Inflammatory macrophage treated with lipopolysaccharide for 1 hour (primary cell): ENCODE measurements at regions not wholly inside any gene's neighbourhood (a gene's known extent, or its start where the extent isn't known, plus 50 kb on each side); places are given as distances from the start of the nearest gene placed in this dataset.
A peak's percentile ranks its signal among the peaks of the same experiment; 100 is the strongest.
"Not testable (repeated sequence)": the region's sequence is repeated elsewhere in the genome, so short reads cannot be mapped to it uniquely, and the experiment has no call there.

ENCODE experiments used
- DNase-seq, 2 donors: peaks; one replicate each; pipeline ENCODE4 v3.0.0-alpha.2; 2020 to 2022

DNA sequence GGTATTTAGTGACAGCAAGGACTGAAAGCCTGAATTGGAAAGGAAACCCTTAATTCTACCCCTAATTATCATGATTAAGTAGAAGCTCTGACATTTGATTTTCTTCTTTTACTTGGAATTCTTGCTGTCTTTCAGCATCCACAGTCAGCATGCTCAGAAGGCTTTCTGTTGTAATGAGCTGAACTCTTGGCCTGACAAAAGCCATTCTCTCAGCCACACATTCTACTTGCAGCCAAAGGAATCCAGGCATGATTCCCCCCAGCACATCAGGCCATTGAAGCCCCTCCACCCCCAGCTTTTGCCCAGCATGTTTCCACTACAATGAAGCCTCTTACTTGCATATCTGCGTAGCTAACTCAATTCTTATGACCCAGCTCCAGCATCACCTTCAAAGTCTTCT, 94.3 kb upstream of the FRMD4A start:
- DNase-seq: no peak

DNA sequence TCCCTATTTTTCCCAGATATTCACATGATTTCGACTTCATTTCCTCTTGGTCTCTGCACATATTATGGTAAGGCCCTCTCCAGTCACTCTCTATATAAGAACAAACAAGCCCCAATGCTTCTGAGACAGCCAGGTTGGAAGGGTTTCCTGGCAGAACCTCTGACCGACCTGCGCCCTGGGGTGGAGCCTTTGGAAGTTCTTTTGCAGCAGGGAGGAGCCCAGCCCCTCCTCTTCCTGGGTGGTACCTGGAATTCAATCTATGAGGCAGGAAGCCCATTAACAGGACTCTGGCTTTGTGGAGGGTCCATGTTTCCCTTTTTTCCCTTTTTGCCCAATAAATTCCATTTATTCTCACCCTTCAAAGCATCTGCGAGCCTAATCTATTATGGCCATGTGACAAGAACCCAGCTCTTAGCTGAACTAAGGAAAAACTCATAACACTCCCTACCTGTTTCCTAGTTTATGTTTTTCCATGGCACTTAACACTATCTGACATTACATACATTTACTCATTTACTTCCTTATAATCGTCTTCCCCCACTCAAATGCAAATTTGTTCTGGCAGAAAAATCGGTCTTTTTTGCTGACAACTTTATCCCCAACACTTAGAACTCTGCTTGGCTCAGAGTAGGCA, 92.5 kb upstream of the FRMD4A start:
- DNase-seq: no peak

DNA sequence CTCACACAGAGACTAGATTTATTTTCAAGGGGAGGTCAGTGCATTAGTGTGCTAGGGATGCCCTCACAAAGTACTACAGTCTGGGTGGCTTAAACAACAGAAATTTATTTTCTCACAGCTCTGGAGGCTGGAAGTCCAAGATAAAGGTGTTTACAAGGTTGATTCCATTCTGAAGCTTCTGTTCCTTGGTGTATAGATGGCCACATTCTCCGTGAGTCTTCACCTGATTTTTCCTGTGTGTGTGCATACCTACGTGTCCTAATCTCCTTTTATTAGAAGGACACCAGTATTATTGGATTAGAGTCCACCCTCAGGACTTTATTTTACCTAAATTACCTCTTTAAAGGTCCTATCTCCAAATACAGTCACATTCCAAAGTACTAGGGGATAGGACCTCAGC, 91.7 kb upstream of the FRMD4A start:
- DNase-seq: no peak

DNA sequence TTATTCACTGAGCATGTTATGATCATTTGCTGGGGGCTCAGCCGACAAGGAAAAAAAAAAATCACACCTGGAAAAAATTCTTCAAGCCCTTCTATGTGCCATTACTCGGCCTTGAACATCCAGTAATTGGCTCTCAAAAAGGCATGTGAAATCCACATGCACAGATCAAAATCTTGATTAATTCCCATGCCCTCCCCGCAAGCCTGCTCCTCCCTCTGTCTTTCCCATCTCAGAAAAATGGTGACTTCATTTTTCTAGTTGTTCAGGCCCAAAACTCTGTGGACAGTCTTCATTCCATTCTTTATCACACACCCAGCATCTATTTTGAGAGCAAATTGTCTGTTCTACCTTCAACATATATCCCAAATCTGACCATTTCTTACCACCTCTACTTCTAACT, 91.2 kb upstream of the FRMD4A start:
- DNase-seq: no peak

DNA sequence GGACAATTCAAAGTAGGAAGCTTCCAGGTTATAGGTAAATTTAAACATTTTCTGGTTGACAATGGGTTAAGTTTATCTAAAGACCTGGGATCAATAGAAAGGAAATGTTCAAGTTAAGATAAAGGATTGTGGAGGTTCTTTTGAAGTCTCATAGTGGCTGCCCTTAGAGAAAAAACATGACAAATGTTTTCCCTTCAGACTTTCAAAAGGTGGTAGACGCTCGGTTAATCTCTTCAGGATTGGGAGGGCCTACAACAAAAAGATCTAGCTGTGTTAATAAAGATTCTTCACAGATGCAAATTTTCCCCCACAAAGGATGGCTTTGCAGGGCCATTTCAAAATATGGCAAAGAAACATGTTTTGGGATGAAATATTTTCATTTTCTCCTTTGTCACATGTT, 86.6 kb upstream of the FRMD4A start:
- DNase-seq: not testable (repeated sequence)

DNA sequence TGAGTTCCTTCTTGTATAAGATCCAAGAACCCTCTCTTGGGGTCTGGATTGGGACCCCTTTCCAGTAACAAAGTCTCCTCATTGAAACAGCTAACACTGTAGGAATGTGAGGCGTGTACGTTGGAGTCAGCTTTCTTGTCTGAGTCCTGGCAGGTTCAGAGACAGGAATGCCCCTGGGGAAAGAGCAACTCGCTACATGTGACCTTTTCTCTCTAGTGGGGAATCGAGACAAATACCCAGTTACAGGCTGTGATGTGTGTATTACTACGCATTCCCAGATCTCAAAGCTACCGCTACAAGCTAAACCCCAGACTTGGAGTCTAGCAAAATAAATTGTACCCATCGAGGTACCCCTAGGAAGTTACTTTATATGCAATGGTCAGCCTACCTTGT, 85.6 kb upstream of the FRMD4A start:
- DNase-seq: no peak

DNA sequence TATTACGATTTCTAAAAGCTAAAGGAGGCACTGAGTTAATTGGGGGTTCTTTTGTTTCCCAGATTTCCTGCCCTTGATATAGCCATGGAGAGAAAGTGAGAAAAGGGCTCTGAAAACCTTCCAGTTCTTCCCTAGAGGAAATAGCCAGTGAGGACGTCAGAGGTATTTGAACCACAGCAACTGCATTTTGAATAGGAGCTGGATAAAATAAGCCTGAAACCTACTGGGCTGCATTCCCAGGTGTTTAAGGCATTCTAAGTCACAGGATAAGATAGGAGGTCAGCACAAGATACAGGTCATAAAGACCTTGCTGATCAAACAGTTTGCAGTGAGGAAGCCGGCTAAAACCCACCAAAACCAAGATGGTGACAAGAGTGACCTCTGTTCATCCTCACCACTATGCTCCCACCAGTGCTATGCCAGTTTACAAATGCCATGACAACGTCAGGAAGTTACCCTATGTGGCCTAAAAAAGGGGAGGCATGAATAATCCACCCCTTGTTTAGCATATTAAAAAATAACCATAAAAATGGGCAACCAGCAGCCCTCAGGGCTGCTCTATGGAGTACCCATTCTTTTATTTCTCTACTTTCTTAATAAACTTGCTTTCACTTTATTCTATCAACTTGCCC, 85.1 kb upstream of the FRMD4A start:
- DNase-seq: no peak

DNA sequence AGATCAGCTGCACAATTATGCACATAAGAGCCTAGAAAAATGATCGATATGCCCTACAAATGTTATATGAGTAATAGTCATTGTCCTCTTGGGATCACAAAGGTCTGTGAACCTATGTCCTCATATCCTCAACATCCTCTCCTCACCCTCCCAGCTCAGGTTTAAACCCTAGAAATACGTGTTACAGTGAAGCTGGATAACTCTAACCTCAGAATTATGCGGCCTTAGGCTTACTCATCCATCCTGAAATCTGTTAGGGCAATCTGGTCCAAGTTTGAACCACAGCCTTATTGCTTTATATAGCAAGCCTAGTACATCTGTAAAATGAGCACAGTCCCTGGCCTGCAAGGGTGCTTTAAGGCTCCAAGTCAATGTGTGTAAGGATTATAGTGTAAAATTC, 84.2 kb upstream of the FRMD4A start:
- no peak for DNase-seq

DNA sequence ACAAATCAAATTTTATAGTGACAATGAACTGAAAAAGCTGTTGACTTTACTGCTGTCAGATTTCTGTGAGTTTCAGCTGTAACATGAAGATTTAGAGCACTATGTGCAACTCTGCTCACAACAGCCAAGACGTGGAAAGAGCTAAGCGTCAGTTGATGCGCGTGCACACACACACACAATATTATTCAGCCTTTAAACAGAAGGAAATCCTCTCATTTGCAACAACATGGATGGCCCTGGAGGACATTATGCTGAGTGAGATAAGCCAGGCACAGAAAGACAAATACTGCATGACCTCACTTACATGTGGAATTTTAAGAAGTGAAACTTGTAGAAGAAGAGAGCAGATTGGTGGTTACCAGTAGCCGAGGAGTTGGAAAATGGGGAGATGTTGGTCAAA, 82.8 kb upstream of the FRMD4A start:
- peak; percentile 2 for DNase-seq

DNA sequence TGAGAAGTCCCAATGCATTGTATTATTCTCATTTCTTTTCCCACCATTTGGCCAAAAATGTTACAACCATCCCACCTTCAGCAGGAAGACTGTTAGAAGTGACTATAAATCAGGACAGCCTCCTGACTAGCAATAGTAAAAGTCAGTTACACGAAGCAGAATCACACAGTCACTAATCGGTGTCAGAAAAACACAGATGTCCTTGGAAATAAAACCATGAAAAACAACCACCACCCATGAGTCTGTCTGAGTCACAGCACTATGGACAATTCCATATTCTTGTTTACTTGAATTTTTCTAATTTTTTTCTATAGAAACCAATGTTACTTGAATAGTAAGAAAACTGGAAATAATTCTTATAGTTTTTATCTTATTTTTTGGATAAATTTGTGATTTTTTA, 81.9 kb upstream of the FRMD4A start:
- DNase-seq: no peak

DNA sequence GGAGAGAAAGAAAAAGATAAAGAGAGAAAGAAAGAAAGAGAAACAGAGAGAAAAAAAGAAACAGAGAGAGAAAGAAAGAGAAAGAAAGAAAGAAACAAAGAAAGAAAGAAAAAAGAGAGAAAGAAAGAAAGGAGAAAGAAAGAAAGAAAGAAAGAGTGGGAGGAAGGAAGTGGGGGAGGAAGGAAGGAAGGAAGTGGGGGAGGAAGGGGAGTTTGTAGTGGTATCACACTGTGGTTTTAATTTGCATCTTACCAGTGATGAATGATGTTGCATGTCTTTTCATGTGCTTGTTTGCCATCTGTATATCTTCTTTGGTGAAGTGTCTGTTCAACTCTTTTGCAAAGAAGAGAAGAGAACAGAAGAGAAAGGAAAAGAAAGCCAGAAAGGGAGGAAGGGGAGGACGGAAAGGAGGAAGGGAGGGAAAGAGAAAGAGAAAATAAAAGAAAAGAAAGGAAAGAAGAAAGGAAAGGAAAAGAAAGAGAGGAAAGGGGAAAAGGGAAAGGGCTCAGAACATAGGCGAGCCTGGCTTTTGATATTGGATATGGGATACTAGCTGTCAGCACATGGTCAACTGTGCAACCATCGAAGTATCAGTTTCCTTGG, 79.2 kb upstream of the FRMD4A start:
- no peak for DNase-seq

DNA sequence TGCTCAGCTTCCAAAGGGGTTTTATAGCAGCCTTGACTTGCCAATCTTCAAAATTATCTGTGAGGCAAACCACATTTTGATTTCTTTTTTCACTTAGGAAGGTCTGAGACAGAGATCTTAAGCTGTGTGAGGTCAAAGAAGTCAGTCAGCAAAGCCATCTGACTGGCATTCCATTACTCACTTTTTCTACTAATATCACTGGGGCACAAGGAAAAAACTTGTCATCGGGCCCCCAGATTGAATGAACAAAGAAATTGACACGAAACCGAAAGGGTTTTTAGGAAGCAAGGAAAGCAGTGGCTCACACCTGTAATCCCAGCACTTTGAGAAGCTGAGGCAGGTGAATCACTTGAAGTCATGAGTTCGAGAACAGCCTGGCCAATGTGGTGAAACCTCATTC, 78.5 kb upstream of the FRMD4A start:
- no peak for DNase-seq

DNA sequence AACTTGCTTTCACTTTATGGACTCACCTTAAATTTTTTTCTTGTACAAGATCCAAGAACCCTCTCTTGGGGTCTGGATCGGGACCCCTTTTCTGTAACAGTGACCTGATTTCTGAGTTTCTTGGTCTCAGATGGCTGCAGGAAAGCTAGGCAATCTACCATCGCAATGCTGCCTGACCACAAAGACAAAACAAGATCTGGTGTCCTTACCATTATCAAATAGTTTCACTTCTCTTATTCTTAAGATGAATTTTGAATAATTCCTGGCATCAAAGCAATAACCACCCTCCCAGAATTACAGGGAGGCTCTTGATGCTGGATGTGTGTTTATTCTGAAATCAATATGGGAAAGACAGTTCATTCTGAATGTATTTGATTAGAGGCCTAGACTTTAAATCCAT, 77.4 kb upstream of the FRMD4A start:
- peak in 1 of 2 donors; percentile 9 for DNase-seq

DNA sequence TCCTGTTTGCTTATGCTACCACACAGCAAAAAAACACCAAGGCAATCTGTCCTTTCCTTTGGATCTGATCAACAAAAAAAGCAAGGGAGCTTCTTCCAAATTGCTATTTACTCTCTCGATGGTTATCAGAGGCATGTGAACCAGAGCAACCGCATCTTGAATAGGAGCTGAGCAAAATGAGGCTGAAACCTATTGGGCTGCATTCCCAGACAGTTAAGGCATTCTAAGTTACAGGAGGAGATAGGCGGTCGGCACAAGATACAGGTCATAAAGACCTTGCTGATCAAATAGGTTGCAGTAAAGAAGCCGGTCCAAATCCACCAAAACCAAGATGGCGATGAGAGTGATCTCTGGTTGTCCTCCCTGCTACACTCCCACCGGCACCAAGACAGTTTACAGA, 76.8 kb upstream of the FRMD4A start:
- no peak for DNase-seq

DNA sequence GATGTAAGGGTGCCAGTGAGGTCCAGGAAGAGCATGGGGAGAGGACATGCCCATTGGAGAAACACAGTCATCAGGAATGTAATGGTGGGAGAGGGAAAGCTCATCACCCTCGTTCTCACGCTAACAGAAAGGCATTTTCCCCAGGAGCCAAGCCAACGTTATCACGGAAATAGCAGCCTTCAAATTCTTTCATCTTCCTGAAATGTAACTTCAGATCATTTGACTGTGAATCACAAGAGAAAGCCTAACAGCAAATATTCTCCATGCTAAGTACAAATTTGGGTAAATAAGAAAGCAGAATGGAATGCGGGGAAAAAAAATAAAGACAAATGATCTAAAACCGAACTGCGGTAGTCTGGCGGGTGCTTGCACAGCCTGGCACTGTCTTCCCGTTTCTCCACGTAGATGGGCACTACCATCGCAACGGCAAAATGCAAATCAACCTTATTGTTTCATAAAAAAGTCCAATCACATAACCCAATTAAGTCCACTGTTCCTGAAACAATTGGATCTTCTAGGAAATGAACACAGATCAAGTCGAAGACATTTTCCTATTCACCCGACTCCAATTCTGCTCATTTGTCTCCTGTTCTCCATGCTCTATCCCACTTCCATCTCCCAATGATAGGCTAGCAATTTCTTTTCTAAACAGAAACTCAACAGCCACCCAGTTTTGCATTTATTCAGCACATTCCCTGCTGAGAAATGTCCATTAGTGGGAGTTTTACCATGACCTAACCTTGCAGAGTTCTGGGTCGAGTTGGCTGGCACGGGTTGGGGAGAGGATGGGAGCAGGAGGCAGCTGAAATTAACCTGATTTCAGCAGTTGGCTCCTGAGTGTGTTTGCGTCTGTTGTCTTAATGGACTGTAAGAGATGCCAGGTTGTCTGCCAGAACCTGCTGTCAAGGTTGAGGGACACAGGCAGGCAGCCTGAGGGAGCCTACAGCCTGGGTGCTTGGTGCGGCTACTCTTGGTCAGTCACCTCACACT, 74.6 kb upstream of the FRMD4A start:
- no peak for DNase-seq

DNA sequence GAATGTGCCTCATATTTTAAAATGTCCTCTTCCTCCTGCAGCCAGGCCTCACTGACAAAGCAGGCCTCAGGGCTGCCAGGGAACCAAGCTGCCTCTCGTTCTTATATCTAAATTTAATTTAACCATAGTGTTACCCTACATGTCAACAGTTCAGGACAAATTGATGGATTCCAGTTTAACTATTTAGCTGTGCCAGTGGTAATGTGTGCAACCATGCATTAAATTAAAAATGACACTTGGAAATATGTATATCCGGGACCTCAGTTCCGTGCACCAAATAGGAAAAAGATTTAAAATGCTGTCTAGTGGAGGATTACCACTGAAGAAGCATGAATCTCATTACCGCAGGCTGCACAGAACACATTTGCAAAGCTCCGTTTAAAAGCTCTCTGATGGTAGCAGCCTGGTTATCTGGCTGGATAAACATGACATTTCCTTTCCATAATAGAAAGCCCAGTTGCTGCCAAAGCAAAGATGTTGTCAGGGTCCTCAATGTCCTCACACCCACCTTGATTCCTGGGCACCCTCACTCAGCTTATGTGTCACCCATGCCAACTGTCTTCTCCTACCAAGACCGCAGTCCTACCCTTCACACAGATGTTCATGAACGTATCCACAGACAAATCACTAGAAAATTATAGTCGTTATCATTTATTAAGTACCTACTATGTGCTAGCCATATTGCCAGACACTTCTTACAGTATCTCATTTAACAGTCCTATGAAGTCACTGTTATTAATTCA, 73.3 kb upstream of the FRMD4A start:
- no peak for DNase-seq

DNA sequence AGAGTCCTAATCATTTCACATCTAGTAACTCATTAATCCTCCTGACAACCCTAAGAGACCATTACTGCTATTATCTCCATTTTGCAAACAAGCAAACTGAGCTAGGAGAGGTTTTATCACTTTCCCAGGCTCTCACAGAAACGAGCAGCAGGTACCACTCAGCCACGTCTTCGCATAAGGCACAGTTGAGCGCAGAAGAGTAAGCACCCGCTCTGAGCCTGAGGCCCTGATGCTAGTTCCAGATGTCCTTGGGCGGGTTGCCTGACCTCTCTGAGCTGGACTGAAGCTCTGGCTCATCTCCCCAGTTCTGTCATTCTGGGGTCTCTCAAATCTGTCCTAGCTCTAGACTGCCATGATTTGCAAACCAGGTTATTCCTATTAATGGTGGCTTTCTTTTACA, 72.6 kb upstream of the FRMD4A start:
- DNase-seq: no peak

DNA sequence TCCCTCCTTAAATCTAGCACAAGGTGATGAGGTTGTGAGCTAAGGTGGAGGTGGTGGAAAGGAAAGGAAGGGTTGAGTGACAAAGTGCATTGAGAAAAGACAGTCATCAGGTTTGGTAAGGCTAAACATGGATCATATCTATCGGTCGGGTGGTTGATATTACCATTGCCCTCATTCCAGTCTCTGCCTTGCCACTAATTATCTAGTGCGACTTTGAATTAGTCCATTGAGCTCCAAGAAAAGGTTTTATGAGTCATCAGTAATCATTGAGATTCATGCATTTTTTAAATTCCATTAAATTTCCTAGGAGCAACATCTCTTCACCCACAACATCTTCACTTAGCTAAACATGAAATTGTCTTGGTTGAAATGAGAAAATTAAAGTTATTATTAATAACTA, 68.9 kb upstream of the FRMD4A start:
- no peak for DNase-seq

DNA sequence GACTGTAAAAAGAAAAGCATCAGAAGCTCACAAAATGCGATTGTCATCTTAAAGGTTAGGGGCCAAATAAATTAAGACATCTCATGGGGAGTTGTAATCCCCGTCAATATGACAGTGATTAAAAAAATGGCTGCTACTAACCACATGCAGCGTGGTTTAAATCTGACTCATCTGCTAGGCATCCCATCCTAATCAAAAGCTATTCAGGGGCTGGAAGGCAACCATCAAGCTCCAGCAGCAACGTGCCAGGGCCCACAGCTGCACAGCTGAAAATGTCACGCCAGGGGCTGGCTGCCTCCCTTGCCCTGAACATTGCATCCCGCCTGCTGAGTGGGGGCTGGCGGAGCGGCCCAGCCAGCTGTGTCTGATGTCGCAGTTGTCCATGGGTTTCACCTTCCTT, 66.3 kb upstream of the FRMD4A start:
- no peak for DNase-seq

DNA sequence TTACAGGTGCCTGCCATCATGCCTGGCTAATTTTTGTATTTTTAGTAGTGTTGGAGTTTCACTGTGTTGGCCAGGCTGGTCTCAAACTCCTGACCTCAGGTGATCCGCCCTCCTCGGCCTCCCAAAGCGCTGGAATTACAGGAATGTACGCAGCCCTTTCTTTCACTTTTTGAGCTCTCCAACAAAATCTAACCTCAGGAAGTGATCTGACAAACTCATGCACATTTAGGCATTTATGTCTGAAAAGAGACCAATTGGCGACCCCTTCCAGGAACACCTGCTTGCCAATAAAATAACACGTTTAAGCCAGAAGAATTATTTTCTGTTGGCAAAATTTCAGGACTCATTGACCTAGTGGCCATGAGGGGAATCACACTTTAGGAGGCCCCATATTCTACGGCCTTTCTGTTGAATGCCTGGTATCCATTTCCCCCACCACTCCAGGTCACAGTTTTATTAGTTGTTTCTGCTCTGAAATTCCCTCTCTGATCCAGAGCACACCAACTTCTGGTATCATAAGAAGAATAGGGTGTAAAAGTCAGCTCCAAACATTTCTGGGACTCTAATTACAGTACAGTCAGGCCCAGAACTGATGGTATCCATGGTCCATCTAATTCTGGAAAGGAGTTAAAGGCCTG, 65.8 kb upstream of the FRMD4A start:
- DNase-seq: no peak

DNA sequence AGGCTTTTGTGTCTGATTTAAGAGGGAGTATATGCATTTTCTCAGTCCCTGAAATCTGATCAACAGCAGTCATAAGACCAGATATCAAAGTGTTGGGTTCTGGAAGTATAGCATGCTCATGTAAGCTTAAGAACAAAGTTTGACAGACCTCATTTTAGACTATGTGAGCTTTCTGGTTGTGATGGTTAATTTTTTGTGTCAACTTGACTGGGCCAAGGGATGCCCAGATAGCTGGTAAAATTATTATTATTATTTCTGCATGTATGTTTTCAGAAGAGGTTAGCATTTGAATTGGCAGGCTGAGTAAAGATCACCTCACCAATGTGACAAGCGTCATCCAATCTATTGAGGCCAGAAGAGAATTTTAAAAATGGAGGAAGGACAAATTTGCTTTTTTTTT, 63.5 kb upstream of the FRMD4A start:
- DNase-seq: no peak

DNA sequence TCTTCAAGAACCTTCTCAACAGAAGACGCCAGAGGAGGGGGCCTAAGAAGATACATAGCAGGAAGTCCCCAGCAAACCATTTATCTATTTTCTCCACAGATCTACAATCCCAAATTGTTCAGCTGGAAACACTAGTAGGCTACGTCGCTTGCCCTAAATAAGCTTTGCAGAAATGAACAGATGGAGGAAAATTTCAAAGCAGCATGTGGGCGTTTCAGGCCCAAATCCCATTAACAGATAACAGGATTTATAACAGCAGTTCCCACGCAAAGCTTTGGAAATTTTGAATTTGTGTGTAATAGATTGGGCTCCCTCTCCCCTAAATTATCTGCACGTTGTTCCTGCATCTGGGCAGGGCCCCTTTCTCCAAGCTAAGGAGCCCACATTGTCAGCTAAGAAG, 60.6 kb upstream of the FRMD4A start:
- no peak for DNase-seq
